WTC11 (cell line): ENCODE measurements at regions not wholly inside any gene's neighbourhood (a gene's known extent, or its start where the extent isn't known, plus 50 kb on each side); places are given as distances from the start of the nearest gene placed in this dataset.

Experiments
- ATAC-seq: fragments of 200-7000 bp; cut with Tn5 transposase; 2 replicates; pipeline ENCODE4 v1.10.0; 2021; ENCODE audit warnings: mild to moderate bottlenecking, moderate library complexity
- CTCF ChIA-PET: fragments of 300-600 bp; sonication (Branson Sonifier 250); formaldehyde crosslinking; loops from one replicate; lab custom pipeline; 2021; ENCODE audit warnings: antibody characterized with exemption; lab: Charles Lee
- POLR2A ChIA-PET: fragments of 350-600 bp; sonication (Branson Sonifier 250); formaldehyde crosslinking; loops from one replicate; lab custom pipeline; 2021; ENCODE audit warnings: antibody characterized with exemption; lab: Charles Lee
- DNase-seq: peaks from one replicate; pipeline ENCODE4 v3.0.0; 2021; ENCODE audit warnings: low spot score
- H3K27ac Mint-ChIP-seq: 2 replicates; pipeline ENCODE4 v1.8.0; 2021; ENCODE audit warnings: mixed read lengths
- H3K27me3 Mint-ChIP-seq: 2 replicates; pipeline ENCODE4 v1.8.0; 2021; ENCODE audit warnings: low read depth, mild to moderate bottlenecking, moderate library complexity, mixed read lengths
- H3K36me3 Mint-ChIP-seq: 2 replicates; pipeline ENCODE4 v1.8.0; 2021; ENCODE audit warnings: mixed read lengths
- H3K4me1 Mint-ChIP-seq: 2 replicates; pipeline ENCODE4 v1.8.0; 2022; ENCODE audit warnings: mixed read lengths
- H3K4me3 Mint-ChIP-seq: 2 replicates; pipeline ENCODE4 v1.8.0; 2021; ENCODE audit warnings: mild to moderate bottlenecking, moderate library complexity, mixed read lengths
- H3K9me3 Mint-ChIP-seq: 2 replicates; pipeline ENCODE4 v1.8.0; 2021; ENCODE audit warnings: mixed read lengths
- AFF4 ChIP-seq: sonication (generic); formaldehyde crosslinking; IDR thresholded peaks from 2 replicates; pipeline ENCODE4 v1.8.1; 2023; ENCODE audit warnings: mild to moderate bottlenecking, missing genetic modification reagents, borderline replicate concordance
- ELF4 ChIP-seq: sonication (generic); formaldehyde crosslinking; IDR thresholded peaks from 2 replicates; pipeline ENCODE4 v1.8.1; 2022; ENCODE audit warnings: low read depth, mild to moderate bottlenecking, moderate library complexity, missing genetic modification reagents
- EMX1 ChIP-seq: fragments of 250-450 bp; sonication (Bioruptor Pico); IDR thresholded peaks from 2 replicates; pipeline ENCODE4 v1.8.0; 2021; ENCODE audit warnings: mild to moderate bottlenecking
- ETV6 ChIP-seq: sonication (generic); formaldehyde crosslinking; IDR thresholded peaks from 2 replicates; pipeline ENCODE4 v1.8.1; 2022; ENCODE audit warnings: mild to moderate bottlenecking, missing genetic modification reagents
- FOXP1 ChIP-seq: sonication (generic); formaldehyde crosslinking; IDR thresholded peaks from 2 replicates; pipeline ENCODE4 v1.8.0; 2022; ENCODE audit warnings: missing genetic modification reagents, mild to moderate bottlenecking, moderate library complexity, borderline replicate concordance
- FOXP4 ChIP-seq: sonication (generic); formaldehyde crosslinking; IDR thresholded peaks from 2 replicates; pipeline ENCODE4 v1.8.0; 2022; ENCODE audit warnings: mild to moderate bottlenecking, missing genetic modification reagents
- KAT7 ChIP-seq: sonication (generic); formaldehyde crosslinking; IDR thresholded peaks from 2 replicates; pipeline ENCODE4 v1.8.1; 2023; ENCODE audit warnings: missing genetic modification reagents, mild to moderate bottlenecking, borderline replicate concordance
- MXD4 ChIP-seq: fragments of 250-450 bp; sonication (Bioruptor Pico); IDR thresholded peaks from 2 replicates; pipeline ENCODE4 v1.8.0; 2021; ENCODE audit warnings: mild to moderate bottlenecking, moderate library complexity, borderline replicate concordance
- NFYB ChIP-seq: sonication (generic); formaldehyde crosslinking; conservative IDR thresholded peaks from 2 replicates; pipeline ENCODE4 v1.8.0; 2022; ENCODE audit warnings: low read depth, missing genetic modification reagents
- NR3C1 ChIP-seq: sonication (generic); formaldehyde crosslinking; conservative IDR thresholded peaks from 2 replicates; pipeline ENCODE4 v1.8.1; 2023; ENCODE audit warnings: low read depth, mild to moderate bottlenecking, missing genetic modification reagents
- RELA ChIP-seq: sonication (generic); formaldehyde crosslinking; IDR thresholded peaks from 2 replicates; pipeline ENCODE4 v1.8.1; 2022; ENCODE audit warnings: missing genetic modification reagents, mild to moderate bottlenecking, borderline replicate concordance
- SOX15 ChIP-seq: fragments of 250-450 bp; sonication (Bioruptor Pico); IDR thresholded peaks from 2 replicates; pipeline ENCODE4 v1.9.0; 2021; ENCODE audit warnings: mild to moderate bottlenecking
- STAT6 ChIP-seq: sonication (generic); formaldehyde crosslinking; conservative IDR thresholded peaks from 2 replicates; pipeline ENCODE4 v1.8.1; 2023; ENCODE audit warnings: mild to moderate bottlenecking, low read depth, missing genetic modification reagents, moderate library complexity
- TEAD1 ChIP-seq: sonication (generic); formaldehyde crosslinking; IDR thresholded peaks from 2 replicates; pipeline ENCODE4 v1.8.0; 2022; ENCODE audit warnings: mild to moderate bottlenecking, missing genetic modification reagents
- TEAD4 ChIP-seq: sonication (generic); formaldehyde crosslinking; IDR thresholded peaks from 2 replicates; pipeline ENCODE4 v1.8.0; 2022; ENCODE audit warnings: mild to moderate bottlenecking, missing genetic modification reagents
- TF ChIP-seq, protein P1 (sequence below): sonication (generic); formaldehyde crosslinking; IDR thresholded peaks from 2 replicates; pipeline ENCODE4 v1.8.0; 2022; ENCODE audit warnings: missing genetic modification reagents

GRCh38 chr20:60242836-60243505 is 284.7 kb downstream of the CDH26 start (continued):
- TF ChIP-seq AFF4 (CRISPR knock-in tag) (no peak), EMX1 (CRISPR knock-in tag) (no peak)

DNA sequence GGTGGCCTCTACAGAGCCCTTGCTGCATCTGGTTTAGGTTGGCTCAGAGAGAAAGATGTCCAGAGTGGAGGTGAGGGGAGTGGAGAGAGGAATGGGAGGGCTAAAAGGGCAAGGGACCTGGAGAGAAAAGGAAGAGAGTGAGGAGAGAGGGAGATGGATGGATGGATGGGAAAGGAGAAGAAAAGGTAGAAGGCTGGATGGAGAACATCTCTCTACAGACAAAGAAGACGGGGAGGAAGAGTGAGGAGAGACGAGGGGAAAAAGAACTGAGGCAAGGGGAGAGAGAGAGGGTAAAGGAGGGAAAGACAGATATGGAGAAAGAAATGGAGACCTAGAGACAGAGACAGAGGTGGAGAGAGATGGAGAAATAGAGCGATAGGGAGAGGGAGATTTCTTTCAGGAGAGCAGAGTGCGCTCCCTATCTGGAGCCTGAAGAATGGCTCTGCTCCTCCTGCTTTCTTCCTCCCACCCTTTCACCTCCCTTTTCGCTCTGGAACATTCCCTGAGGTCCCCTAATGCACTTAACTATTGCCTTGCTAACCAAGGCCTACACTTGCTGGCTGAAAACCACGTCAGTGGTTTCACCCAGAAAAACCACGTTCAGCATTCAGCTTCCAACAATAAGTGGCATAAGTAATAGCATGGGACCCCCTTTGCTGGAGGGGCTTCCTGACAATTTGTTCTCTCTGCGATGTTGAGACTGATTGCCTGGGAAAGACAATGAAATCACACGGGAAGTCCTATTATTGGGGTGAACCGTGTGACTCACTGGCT is 286.3 kb downstream of the CDH26 start:
- H3K27me3 Mint-ChIP-seq = peaks cover 64% of the 10 kb centered on the region
- H3K36me3 Mint-ChIP-seq = no peaks in the 10 kb centered on the region; the same call in none of the 2 replicates
- H3K4me3 Mint-ChIP-seq = no peak overlapping the region
- no peak for DNase-seq
- H3K4me1 Mint-ChIP-seq = peaks cover 4% of the 10 kb centered on the region
- no peak overlapping the region for H3K27ac Mint-ChIP-seq
- H3K9me3 Mint-ChIP-seq = peaks cover 7% of the 10 kb centered on the region
- ChIA-PET CTCF (interaction anchor here (0.9 kb wide), 1 partner anchor 38 kb away, joined by 3 read pairs; no protein-coding TSS in a partner anchor), POLR2A (no interaction called here)
- TF ChIP-seq MXD4 (CRISPR knock-in tag) (no peak), TEAD1 (no peak), FOXP1 (CRISPR knock-in tag) (no peak)
- no peak for ATAC-seq

GRCh38 chr20:60246751-60247150 is 288.5 kb downstream of the CDH26 start:
- Mint-ChIP-seq H3K9me3 (peaks cover 16% of the 10 kb centered on the region), H3K4me1 (no peaks in the 10 kb centered on the region), H3K4me3 (no peak overlapping the region), H3K27me3 (peaks cover 56% of the 10 kb centered on the region), H3K36me3 (no peaks in the 10 kb centered on the region), H3K27ac (no peak overlapping the region)
- ChIA-PET CTCF (interaction anchor here (2.0 kb wide), 1 partner anchor 16 kb away, joined by 8 read pairs; no protein-coding TSS in a partner anchor), POLR2A (no interaction called here)
- ATAC-seq (no peak), DNase-seq (no peak)
- TF ChIP-seq NFYB (CRISPR knock-in tag) (no peak), SOX15 (CRISPR knock-in tag) (no peak), NR3C1 (CRISPR knock-in tag) (no peak), STAT6 (CRISPR knock-in tag) (no peak), RELA (CRISPR knock-in tag) (no peak), FOXP4 (CRISPR knock-in tag) (no peak), ELF4 (CRISPR knock-in tag) (no peak), TEAD1 (no peak), ETV6 (CRISPR knock-in tag) (no peak), KAT7 (CRISPR knock-in tag) (no peak), TEAD4 (CRISPR knock-in tag) (no peak)
- TF ChIP-seq, protein P1, sequence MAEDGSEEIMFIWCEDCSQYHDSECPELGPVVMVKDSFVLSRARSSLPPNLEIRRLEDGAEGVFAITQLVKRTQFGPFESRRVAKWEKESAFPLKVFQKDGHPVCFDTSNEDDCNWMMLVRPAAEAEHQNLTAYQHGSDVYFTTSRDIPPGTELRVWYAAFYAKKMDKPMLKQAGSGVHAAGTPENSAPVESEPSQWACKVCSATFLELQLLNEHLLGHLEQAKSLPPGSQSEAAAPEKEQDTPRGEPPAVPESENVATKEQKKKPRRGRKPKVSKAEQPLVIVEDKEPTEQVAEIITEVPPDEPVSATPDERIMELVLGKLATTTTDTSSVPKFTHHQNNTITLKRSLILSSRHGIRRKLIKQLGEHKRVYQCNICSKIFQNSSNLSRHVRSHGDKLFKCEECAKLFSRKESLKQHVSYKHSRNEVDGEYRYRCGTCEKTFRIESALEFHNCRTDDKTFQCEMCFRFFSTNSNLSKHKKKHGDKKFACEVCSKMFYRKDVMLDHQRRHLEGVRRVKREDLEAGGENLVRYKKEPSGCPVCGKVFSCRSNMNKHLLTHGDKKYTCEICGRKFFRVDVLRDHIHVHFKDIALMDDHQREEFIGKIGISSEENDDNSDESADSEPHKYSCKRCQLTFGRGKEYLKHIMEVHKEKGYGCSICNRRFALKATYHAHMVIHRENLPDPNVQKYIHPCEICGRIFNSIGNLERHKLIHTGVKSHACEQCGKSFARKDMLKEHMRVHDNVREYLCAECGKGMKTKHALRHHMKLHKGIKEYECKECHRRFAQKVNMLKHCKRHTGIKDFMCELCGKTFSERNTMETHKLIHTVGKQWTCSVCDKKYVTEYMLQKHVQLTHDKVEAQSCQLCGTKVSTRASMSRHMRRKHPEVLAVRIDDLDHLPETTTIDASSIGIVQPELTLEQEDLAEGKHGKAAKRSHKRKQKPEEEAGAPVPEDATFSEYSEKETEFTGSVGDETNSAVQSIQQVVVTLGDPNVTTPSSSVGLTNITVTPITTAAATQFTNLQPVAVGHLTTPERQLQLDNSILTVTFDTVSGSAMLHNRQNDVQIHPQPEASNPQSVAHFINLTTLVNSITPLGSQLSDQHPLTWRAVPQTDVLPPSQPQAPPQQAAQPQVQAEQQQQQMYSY (CRISPR knock-in tag) = no peak
